ENCODE measurements at regions not wholly inside any gene's neighbourhood (a gene's known extent, or its start where the extent isn't known, plus 50 kb on each side); places are given as distances from the start of the nearest gene placed in this dataset.

- TF ChIP-seq, protein P1, sequence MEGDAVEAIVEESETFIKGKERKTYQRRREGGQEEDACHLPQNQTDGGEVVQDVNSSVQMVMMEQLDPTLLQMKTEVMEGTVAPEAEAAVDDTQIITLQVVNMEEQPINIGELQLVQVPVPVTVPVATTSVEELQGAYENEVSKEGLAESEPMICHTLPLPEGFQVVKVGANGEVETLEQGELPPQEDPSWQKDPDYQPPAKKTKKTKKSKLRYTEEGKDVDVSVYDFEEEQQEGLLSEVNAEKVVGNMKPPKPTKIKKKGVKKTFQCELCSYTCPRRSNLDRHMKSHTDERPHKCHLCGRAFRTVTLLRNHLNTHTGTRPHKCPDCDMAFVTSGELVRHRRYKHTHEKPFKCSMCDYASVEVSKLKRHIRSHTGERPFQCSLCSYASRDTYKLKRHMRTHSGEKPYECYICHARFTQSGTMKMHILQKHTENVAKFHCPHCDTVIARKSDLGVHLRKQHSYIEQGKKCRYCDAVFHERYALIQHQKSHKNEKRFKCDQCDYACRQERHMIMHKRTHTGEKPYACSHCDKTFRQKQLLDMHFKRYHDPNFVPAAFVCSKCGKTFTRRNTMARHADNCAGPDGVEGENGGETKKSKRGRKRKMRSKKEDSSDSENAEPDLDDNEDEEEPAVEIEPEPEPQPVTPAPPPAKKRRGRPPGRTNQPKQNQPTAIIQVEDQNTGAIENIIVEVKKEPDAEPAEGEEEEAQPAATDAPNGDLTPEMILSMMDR (IDR thresholded peaks at IDR 0.05; ENCODE audit: low read length) = no peak
- no peak for TF ChIP-seq EZH2 (IDR thresholded peaks at IDR 0.05; ENCODE audit: borderline replicate concordance, low read length)
Observed at GRCh38 chr21:43304206-43304605, 122.7 kb downstream of the SIK1 start.
